ENCODE measurements at regions not wholly inside any gene's neighbourhood (a gene's known extent, or its start where the extent isn't known, plus 50 kb on each side); places are given as distances from the start of the nearest gene placed in this dataset.

- no peak overlapping the region for H3K27ac ChIP-seq (ENCODE audit: low read depth in 1 of 2, low read length in 2 of 2)
- TF ChIP-seq FOXA2 (IDR thresholded peaks at IDR 0.05), result no peak
- no peak for TF ChIP-seq GABPA (IDR thresholded peaks at IDR 0.05 in 1 of 2, conservative IDR thresholded peaks at IDR 0.05 in 1 of 2)
- no peak for TF ChIP-seq ZBTB33 (IDR thresholded peaks at IDR 0.05)
- TF ChIP-seq REST (IDR thresholded peaks at IDR 0.05), result no peak
- TF ChIP-seq ATF3 (IDR thresholded peaks at IDR 0.05), result no peak
- TF ChIP-seq CTCF (IDR thresholded peaks at IDR 0.05; ENCODE audit: low read depth, low read length, missing input control), result no peak
- no peak for TF ChIP-seq MAX (IDR thresholded peaks at IDR 0.05)
- TF ChIP-seq RAD21 (IDR thresholded peaks at IDR 0.05), result no peak
- TF ChIP-seq YY1 (IDR thresholded peaks at IDR 0.05), result no peak
- no peak for TF ChIP-seq NR2F2 (IDR thresholded peaks at IDR 0.05)
- TF ChIP-seq HNF4G (IDR thresholded peaks at IDR 0.05), result no peak
- TF ChIP-seq RXRA (IDR thresholded peaks at IDR 0.05), result no peak
- TF ChIP-seq JUND (IDR thresholded peaks at IDR 0.05), result no peak
- TF ChIP-seq EGR1 (IDR thresholded peaks at IDR 0.05; ENCODE audit: low read depth in 2 of 2), result no peak
- TF ChIP-seq HNF4A (conservative IDR thresholded peaks at IDR 0.05), result no peak
- no peak for TF ChIP-seq SP1 (IDR thresholded peaks at IDR 0.05)
- no peak for TF ChIP-seq TAF1 (conservative IDR thresholded peaks at IDR 0.05)
- WGBS, result 92% methylated on average over 4 of the region's 4 CpGs
Measured at GRCh38 chr5:67263656-67264408, 67.2 kb upstream of the CD180 start.

More at GRCh38 chr5:67263656-67264408, 67.2 kb upstream of the CD180 start:
- Histone ChIP-seq H3K4me1 (ENCODE audit: control insufficient read depth in 4 of 4, insufficient read depth in 4 of 4, low read length in 3 of 4) (peaks cover 11 to 20% (median 19%) of the 10 kb centered on the region in 4 donors), H3K27me3 (ENCODE audit: control insufficient read depth in 4 of 4, insufficient read depth in 4 of 4, low read length in 3 of 4) (no peaks in the 10 kb centered on the region), H3K36me3 (ENCODE audit: control insufficient read depth in 4 of 4, insufficient read depth in 3 of 4, low read depth in 1 of 4, low read length in 3 of 4) (no peaks in the 10 kb centered on the region), H3K9ac (ENCODE audit: low read depth in 1 of 2, low read length in 2 of 2) (no peak overlapping the region), H3K9me3 (ENCODE audit: control insufficient read depth in 4 of 4, low read length in 3 of 4) (no peaks in the 10 kb centered on the region), H3K4me3 (ENCODE audit: low read depth in 1 of 3, low read length in 3 of 3) (no peak overlapping the region)
- no peak for DNase-seq (ENCODE audit: low spot score)

Data from liver (tissue), 8 donors.